ENCODE measurements at regions not wholly inside any gene's neighbourhood (a gene's known extent, or its start where the extent isn't known, plus 50 kb on each side); places are given as distances from the start of the nearest gene placed in this dataset.

- in situ Hi-C loops (cut with MboI; ENCODE audit: low sequenced_read_pairs): no loop called here
These were observed 268.5 kb downstream of the HAUS1 start for GRCh38 chr18:46372670-46373069.

GRCh38 chr18:46373131-46373530 lies 268.9 kb downstream of the HAUS1 start:
- in situ Hi-C loops (cut with MboI; ENCODE audit: low sequenced_read_pairs): no loop called here

GRCh38 chr18:46373791-46374190 lies 269.6 kb downstream of the HAUS1 start:
- in situ Hi-C loops (cut with MboI; ENCODE audit: low sequenced_read_pairs): no loop called here

GRCh38 chr18:46374850-46375249 lies 270.7 kb downstream of the HAUS1 start:
- in situ Hi-C loops (cut with MboI; ENCODE audit: low sequenced_read_pairs): no loop called here

- in situ Hi-C loops (cut with MboI; ENCODE audit: low sequenced_read_pairs): no loop called here
These were observed 273.4 kb downstream of the HAUS1 start for GRCh38 chr18:46377557-46377956.

- in situ Hi-C loops (cut with MboI; ENCODE audit: low sequenced_read_pairs): no loop called here
These were observed 274.1 kb downstream of the HAUS1 start for GRCh38 chr18:46378126-46378863.

- in situ Hi-C loops (cut with MboI; ENCODE audit: low sequenced_read_pairs): no loop called here
These were observed 274.7 kb downstream of the HAUS1 start for GRCh38 chr18:46378864-46379207.

GRCh38 chr18:46379323-46379950 lies 275.3 kb downstream of the HAUS1 start:
- in situ Hi-C loops (cut with MboI; ENCODE audit: low sequenced_read_pairs): no loop called here

- in situ Hi-C loops (cut with MboI; ENCODE audit: low sequenced_read_pairs): no loop called here
These were observed 271.9 kb downstream of the LOXHD1 start for GRCh38 chr18:46385124-46385523.

GRCh38 chr18:46386788-46387187 lies 270.2 kb downstream of the LOXHD1 start:
- in situ Hi-C loops (cut with MboI; ENCODE audit: low sequenced_read_pairs): no loop called here

GRCh38 chr18:46387441-46388131 lies 269.4 kb downstream of the LOXHD1 start:
- in situ Hi-C loops (cut with MboI; ENCODE audit: low sequenced_read_pairs): no loop called here

GRCh38 chr18:46388286-46388685 lies 268.7 kb downstream of the LOXHD1 start:
- in situ Hi-C loops (cut with MboI; ENCODE audit: low sequenced_read_pairs): no loop called here

GRCh38 chr18:46392576-46392975 lies 264.4 kb downstream of the LOXHD1 start:
- in situ Hi-C loops (cut with MboI; ENCODE audit: low sequenced_read_pairs): no loop called here

GRCh38 chr18:46393230-46393629 lies 263.8 kb downstream of the LOXHD1 start:
- in situ Hi-C loops (cut with MboI; ENCODE audit: low sequenced_read_pairs): no loop called here

GRCh38 chr18:46393961-46394360 lies 263.1 kb downstream of the LOXHD1 start:
- in situ Hi-C loops (cut with MboI; ENCODE audit: low sequenced_read_pairs): no loop called here

- in situ Hi-C loops (cut with MboI; ENCODE audit: low sequenced_read_pairs): no loop called here
These were observed 261.2 kb downstream of the LOXHD1 start for GRCh38 chr18:46395795-46396194.

GRCh38 chr18:46397174-46397573 lies 259.8 kb downstream of the LOXHD1 start:
- in situ Hi-C loops (cut with MboI; ENCODE audit: low sequenced_read_pairs): no loop called here

GRCh38 chr18:46398005-46398404 lies 259.0 kb downstream of the LOXHD1 start:
- in situ Hi-C loops (cut with MboI; ENCODE audit: low sequenced_read_pairs): no loop called here

- in situ Hi-C loops (cut with MboI; ENCODE audit: low sequenced_read_pairs): no loop called here
These were observed 258.4 kb downstream of the LOXHD1 start for GRCh38 chr18:46398625-46399024.

GRCh38 chr18:46399303-46399702 lies 257.7 kb downstream of the LOXHD1 start:
- in situ Hi-C loops (cut with MboI; ENCODE audit: low sequenced_read_pairs): no loop called here

- in situ Hi-C loops (cut with MboI; ENCODE audit: low sequenced_read_pairs): no loop called here
These were observed 256.6 kb downstream of the LOXHD1 start for GRCh38 chr18:46400449-46400848.

- in situ Hi-C loops (cut with MboI; ENCODE audit: low sequenced_read_pairs): no loop called here
These were observed 255.4 kb downstream of the LOXHD1 start for GRCh38 chr18:46401486-46402070.

All from HL-60/S4 (cell line).